NCI-H2107 treated with DMSO at 0.1 percent for 48 hours (cell line): ENCODE measurements at regions not wholly inside any gene's neighbourhood (a gene's known extent, or its start where the extent isn't known, plus 50 kb on each side); places are given as distances from the start of the nearest gene placed in this dataset.
"Not testable (repeated sequence)": the region's sequence is repeated elsewhere in the genome, so short reads cannot be mapped to it uniquely, and the experiment has no call there.

Source experiments
- DNase-seq: peaks from one replicate; lab custom pipeline; 2025; ENCODE audit not compliant: unreplicated experiment; lab: John Stamatoyannopoulos, UW

GRCh38 chr5:57774439-57774838 lies 291.8 kb upstream of the ACTBL2 start:
- no peak for DNase-seq

GRCh38 chr5:57772512-57772911 lies 289.9 kb upstream of the ACTBL2 start:
- DNase-seq, result no peak

- no peak for DNase-seq
Measured at GRCh38 chr5:57770039-57770438, 287.4 kb upstream of the ACTBL2 start.

GRCh38 chr5:57768745-57769144 lies 286.1 kb upstream of the ACTBL2 start:
- DNase-seq, result no peak

GRCh38 chr5:57764479-57765089 lies 282.0 kb upstream of the ACTBL2 start:
- no peak for DNase-seq

GRCh38 chr5:57761513-57761912 lies 278.9 kb upstream of the ACTBL2 start:
- DNase-seq, result no peak

- no peak for DNase-seq
Measured at GRCh38 chr5:57754616-57755015, 272.0 kb upstream of the ACTBL2 start.

GRCh38 chr5:57753446-57753845 lies 270.8 kb upstream of the ACTBL2 start:
- no peak for DNase-seq

GRCh38 chr5:57751710-57752109 lies 269.1 kb upstream of the ACTBL2 start:
- no peak for DNase-seq

GRCh38 chr5:57750891-57751290 lies 268.3 kb upstream of the ACTBL2 start:
- DNase-seq, result no peak

- no peak for DNase-seq
Measured at GRCh38 chr5:57750282-57750681, 267.7 kb upstream of the ACTBL2 start.

GRCh38 chr5:57749396-57749795 lies 266.8 kb upstream of the ACTBL2 start:
- no peak for DNase-seq

- DNase-seq, result no peak
Measured at GRCh38 chr5:57745700-57746651, 263.4 kb upstream of the ACTBL2 start.

GRCh38 chr5:57745029-57745428 lies 262.4 kb upstream of the ACTBL2 start:
- no peak for DNase-seq

GRCh38 chr5:57741336-57741735 lies 258.7 kb upstream of the ACTBL2 start:
- DNase-seq, result no peak

- no peak for DNase-seq
Measured at GRCh38 chr5:57738787-57739186, 256.2 kb upstream of the ACTBL2 start.

- no peak for DNase-seq
Measured at GRCh38 chr5:57738301-57738700, 255.7 kb upstream of the ACTBL2 start.

GRCh38 chr5:57736716-57737115 lies 254.1 kb upstream of the ACTBL2 start:
- no peak for DNase-seq

- not testable (repeated sequence) for DNase-seq
Measured at GRCh38 chr5:57735279-57736153, 252.9 kb upstream of the ACTBL2 start.

- DNase-seq, result no peak
Measured at GRCh38 chr5:57734296-57734695, 251.7 kb upstream of the ACTBL2 start.

- no peak for DNase-seq
Measured at GRCh38 chr5:57727591-57727990, 245.0 kb upstream of the ACTBL2 start.
